Neutrophil (primary cell): ENCODE measurements at regions not wholly inside any gene's neighbourhood (a gene's known extent, or its start where the extent isn't known, plus 50 kb on each side); places are given as distances from the start of the nearest gene placed in this dataset.

Source experiments
- H3K27ac ChIP-seq: fragments of 200-600 bp; sonication (generic); 2 replicates; pipeline ENCODE4 v1.5.1; 2016; ENCODE audit warnings: mild to moderate bottlenecking, moderate library complexity
- H3K27me3 ChIP-seq: fragments of 200-600 bp; sonication (generic); 2 replicates; pipeline ENCODE4 v1.6.0; 2016; ENCODE audit warnings: mild to moderate bottlenecking
- H3K36me3 ChIP-seq: fragments of 200-600 bp; sonication (generic); 2 replicates; pipeline ENCODE4 v1.5.1; 2017
- H3K4me1 ChIP-seq, 2 experiments: fragments of 200-600 bp in 1 of 2; sonication (generic) in 1 of 2; 1 replicate in 1 of 2; 2 replicates in 1 of 2; pipeline versions ENCODE4 v1.5.1 to v1.6.1; 2013 to 2016; ENCODE audit warnings: low read depth in 1 of 2, low read length in 1 of 2, mild to moderate bottlenecking in 1 of 2, moderate library complexity in 1 of 2; ENCODE audit not compliant: control insufficient read depth in 1 of 2, insufficient read depth in 1 of 2
- H3K4me3 ChIP-seq, 2 experiments: fragments of 200-600 bp in 1 of 2; sonication (generic) in 1 of 2; 1 replicate in 1 of 2; 2 replicates in 1 of 2; pipeline ENCODE4 v1.5.1; 2013 to 2016; ENCODE audit warnings: low read depth in 1 of 2, low read length in 1 of 2, mild to moderate bottlenecking in 1 of 2, moderate library complexity in 1 of 2
- H3K9me3 ChIP-seq: fragments of 200-600 bp; sonication (generic); 2 replicates; pipeline ENCODE4 v1.5.1; 2016
- TF ChIP-seq, protein P1 (sequence below): fragments of 200-600 bp; sonication (generic); IDR thresholded peaks from 2 replicates; pipeline ENCODE4 v1.5.1; 2016; ENCODE audit warnings: antibody characterized with exemption

DNA sequence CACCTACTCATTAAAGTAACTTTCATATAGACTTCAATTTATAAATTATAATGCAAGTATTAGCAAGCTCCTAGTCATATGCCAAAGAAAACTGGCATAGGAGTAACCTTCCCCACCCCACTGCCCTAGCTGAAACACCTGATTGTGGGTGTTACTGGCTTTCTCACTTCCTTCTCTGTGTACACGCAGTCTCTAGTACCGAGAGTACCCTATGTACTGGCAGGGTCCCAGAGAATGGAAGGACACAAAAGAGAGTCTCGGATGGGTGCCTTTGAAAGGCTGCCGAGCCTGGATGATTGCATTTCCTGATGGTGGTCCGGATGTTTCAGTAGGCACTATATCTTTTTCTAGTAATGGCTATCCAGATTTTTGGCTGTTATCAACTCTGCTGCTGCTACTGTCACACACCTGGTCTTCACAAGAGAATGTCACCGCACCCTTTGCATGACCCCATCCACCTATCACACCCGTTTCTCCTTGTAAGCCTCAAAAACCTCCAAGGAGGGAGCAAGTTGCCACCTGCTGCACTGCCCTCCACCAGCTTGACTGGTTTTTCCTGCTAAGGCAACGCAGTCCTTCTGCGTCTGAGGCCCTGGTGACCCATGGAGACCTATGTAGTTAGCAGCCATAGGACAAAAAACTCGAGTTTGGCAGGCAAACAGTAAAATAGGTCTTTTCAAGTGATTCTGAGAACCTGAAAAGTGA lies 53.8 kb upstream of the CLINT1 start:
- TF ChIP-seq, protein P1, sequence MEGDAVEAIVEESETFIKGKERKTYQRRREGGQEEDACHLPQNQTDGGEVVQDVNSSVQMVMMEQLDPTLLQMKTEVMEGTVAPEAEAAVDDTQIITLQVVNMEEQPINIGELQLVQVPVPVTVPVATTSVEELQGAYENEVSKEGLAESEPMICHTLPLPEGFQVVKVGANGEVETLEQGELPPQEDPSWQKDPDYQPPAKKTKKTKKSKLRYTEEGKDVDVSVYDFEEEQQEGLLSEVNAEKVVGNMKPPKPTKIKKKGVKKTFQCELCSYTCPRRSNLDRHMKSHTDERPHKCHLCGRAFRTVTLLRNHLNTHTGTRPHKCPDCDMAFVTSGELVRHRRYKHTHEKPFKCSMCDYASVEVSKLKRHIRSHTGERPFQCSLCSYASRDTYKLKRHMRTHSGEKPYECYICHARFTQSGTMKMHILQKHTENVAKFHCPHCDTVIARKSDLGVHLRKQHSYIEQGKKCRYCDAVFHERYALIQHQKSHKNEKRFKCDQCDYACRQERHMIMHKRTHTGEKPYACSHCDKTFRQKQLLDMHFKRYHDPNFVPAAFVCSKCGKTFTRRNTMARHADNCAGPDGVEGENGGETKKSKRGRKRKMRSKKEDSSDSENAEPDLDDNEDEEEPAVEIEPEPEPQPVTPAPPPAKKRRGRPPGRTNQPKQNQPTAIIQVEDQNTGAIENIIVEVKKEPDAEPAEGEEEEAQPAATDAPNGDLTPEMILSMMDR = no peak
- Histone ChIP-seq H3K36me3 (no peaks in the 10 kb centered on the region), H3K4me1 (peaks cover 24 to 25% of the 10 kb centered on the region in 2 experiments), H3K27ac (no peak overlapping the region), H3K4me3 (no peak overlapping the region), H3K9me3 (no peaks in the 10 kb centered on the region), H3K27me3 (no peaks in the 10 kb centered on the region)

DNA sequence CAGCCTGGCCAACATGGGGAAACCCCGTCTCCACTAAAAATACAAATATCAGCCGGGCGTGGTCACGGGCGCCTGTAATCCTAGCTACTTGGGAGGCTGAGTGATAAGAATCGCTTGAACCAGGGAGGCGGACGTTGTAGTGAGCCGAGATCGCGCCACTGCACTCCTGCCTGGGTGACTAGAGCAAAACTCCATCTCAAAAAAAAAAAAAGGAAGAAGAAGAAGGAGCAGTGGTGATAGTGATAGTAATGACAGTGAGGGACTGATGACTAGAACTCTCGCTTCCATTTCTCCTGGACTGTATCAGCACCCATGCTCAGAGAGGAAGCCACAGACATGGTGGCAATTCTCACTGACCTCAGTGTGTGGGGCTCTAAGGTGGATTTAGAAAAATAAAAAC lies 52.6 kb upstream of the CLINT1 start:
- Histone ChIP-seq H3K4me1 (peaks cover 22 to 24% of the 10 kb centered on the region in 2 experiments), H3K9me3 (no peaks in the 10 kb centered on the region), H3K27me3 (no peaks in the 10 kb centered on the region), H3K27ac (no peak overlapping the region), H3K4me3 (no peak overlapping the region), H3K36me3 (no peaks in the 10 kb centered on the region)
- TF ChIP-seq, protein P1 = no peak
